CD4-positive, alpha-beta T cell treated with Interleukin-6 at 100 ng/mL for 8 hours (primary cell): ENCODE measurements at regions not wholly inside any gene's neighbourhood (a gene's known extent, or its start where the extent isn't known, plus 50 kb on each side); places are given as distances from the start of the nearest gene placed in this dataset.
"Not testable (repeated sequence)": the region's sequence is repeated elsewhere in the genome, so short reads cannot be mapped to it uniquely, and the experiment has no call there.

ENCODE experiments used
- DNase-seq: peaks from one replicate; pipeline ENCODE4 v3.0.0-alpha.2; 2020; ENCODE audit warnings: mixed read lengths, low spot score

DNA sequence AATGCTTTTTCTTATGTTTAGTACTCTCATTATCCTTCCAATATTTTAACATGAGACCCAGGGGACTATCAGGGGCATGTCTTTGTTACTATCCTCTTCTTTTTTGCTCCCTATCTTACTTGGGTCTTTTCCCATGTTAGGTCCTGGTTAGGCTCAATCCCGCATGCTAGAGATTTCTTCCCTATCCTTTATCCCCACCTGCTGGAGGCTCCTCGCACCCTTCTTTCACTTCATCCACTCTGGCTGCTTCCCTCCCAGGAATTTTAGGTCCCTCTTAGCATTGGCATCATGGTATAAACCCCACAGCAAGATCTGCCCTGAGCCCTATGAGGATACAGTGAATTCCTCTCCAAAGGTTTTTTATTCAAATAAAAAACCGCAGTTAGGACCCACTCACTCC lies 567.3 kb downstream of the ANKRD30B start:
- DNase-seq, result not testable (repeated sequence)

DNA sequence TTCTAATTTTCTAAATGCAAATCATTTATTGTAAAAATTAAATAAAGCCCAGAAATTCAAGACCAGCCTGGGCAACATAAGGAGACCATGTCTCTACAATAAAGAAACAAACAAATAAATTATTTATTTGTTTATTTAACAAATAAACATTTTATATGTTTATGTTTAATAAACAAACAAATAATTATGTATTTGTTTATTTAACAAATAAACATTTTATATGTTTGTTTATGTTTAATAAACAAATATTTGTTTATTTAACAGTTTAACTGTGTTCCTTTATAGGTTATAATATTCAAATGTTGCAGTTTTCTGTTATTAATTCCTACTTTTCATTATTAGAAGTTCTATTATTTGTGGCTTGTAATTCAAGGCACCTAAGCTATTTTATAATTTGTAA lies 570.7 kb downstream of the ANKRD30B start:
- not testable (repeated sequence) for DNase-seq

DNA sequence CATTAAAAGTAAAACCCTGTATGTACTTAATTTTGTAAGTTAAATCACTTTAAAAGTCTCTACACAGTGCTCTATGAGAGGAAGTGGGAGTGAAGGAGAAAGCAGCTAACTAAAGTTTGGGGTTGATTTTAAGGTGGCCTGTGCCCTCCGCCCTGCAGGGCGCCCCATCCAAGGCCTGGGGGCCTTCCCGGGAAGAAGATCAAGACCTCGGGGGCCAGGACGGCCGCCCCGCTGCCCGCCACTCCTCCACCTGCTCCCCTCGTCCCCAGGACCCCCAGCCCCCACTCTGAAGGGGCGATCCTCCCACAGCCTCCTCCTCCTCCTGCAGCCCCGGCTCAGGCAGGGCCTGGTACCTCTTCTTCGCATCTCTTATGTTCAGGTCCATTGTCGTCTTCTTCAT lies 581.7 kb downstream of the ANKRD30B start:
- not testable (repeated sequence) for DNase-seq

DNA sequence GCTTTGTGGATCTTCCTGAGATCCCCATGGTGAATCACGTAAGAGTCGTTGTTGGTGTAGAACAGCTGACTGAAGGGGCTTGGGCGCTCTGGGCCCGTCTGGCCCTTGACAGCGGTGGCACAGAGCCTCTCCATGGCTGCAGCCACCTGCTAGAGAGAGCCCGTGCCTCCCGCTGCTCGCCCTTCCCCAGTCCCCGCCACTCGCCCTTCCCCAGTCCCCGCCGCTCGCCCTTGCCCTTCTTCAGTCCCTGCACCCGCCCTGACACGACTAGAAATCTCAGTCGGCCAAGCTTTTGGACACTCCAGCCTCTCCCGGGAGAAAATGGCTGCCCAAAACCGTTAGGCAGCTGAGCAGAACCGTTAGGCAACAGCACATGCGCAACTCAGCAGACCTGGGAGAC lies 582.2 kb downstream of the ANKRD30B start:
- DNase-seq, result not testable (repeated sequence)

DNA sequence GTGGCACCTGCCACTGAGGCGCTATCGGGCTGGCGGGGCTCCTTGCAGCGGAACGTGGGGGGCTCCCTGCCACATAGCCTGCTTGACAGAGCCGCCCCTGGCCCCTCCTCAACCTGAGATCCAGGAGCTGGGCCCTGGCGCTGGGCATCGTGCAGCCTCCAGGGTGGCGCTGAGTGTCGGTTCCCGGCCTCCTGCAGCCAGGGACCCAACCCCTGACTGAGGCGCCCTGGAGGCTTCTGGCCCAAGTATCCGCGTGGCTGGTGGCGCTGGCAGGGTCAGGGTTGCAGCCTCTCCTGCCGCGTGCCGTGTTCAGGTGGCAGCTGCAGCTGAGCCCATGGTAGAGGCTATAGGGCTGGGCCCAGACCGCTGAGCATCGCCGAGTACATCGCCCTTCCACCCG lies 582.6 kb downstream of the ANKRD30B start:
- DNase-seq, result peak; percentile 0

DNA sequence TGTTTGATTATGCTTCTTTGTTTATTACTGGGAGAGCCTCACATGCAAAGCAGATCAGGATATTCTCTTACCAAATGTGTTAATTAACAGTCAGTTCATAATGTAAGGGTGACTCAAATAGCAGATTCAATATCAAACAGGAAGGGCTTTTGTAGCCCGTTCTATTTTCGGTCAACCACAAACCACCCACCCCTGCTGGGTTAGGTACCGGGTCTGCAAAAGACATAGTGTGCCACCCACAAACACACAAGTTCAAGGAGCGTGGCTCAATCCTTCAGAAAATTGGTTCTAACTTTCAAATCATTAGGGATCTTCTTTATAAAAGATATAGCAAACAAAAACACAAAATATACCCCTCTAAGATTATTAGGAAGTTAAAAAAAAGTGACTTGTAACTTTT lies 627.7 kb downstream of the ANKRD30B start:
- DNase-seq, result not testable (repeated sequence)

DNA sequence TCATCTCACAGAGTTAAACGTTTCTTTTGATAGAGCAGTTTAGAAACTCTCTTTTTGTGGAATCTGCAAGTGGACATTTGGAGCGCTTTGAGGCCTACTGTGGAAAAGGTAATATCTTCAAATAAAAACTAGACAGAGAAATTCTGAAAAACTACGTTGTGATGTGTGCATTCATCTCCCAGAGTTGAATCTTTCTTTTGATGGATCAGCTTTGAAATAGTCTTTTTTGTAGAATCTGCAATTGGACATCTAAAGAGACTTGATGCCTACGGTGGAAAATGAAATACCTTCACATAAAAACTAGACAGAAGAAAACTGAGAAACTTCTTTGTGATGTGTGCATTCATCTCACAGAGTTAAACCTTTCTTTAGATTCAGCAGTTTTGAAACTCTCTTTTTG lies 659.9 kb downstream of the ANKRD30B start:
- DNase-seq, result not testable (repeated sequence)
